Ovary (tissue), 7 donors: ENCODE measurements at regions not wholly inside any gene's neighbourhood (a gene's known extent, or its start where the extent isn't known, plus 50 kb on each side); places are given as distances from the start of the nearest gene placed in this dataset.

Experiments used
- DNase-seq, 5 donors: peaks; one replicate each; pipeline ENCODE4 v3.0.0-alpha.2; 2019 to 2020
- H3K27ac ChIP-seq, 2 donors: fragments of 200-600 bp; one replicate each; pipeline versions ENCODE4 v1.5.1 to v1.8.0; 2019 to 2022
- H3K27me3 ChIP-seq: fragments of 200-600 bp; one replicate; pipeline ENCODE4 v1.8.0; 2022
- H3K36me3 ChIP-seq: fragments of 200-600 bp; sonication (generic); one replicate; pipeline ENCODE4 v1.5.1; 2019
- H3K4me1 ChIP-seq: one replicate; pipeline ENCODE4 v1.8.1; 2013; ENCODE audit warnings: mild to moderate bottlenecking, moderate library complexity; ENCODE audit not compliant: insufficient read depth
- H3K4me3 ChIP-seq: fragments of 200-600 bp; sonication (generic); one replicate; pipeline ENCODE4 v1.5.1; 2017
- H3K9me3 ChIP-seq, 2 donors: fragments of 200-600 bp in 1 of 2; sonication (generic) in 1 of 2; one replicate each; pipeline versions ENCODE4 v1.5.1 to v1.8.1; 2013 to 2019; ENCODE audit warnings: mild to moderate bottlenecking in 1 of 2, moderate library complexity in 1 of 2
- CTCF ChIP-seq, 3 donors: fragments of 450-650 bp in 2 of 3; fragments of 200-600 bp in 1 of 3; IDR thresholded peaks; one replicate each; pipeline versions ENCODE4 v1.5.1 to v1.8.0; 2016 to 2022; ENCODE audit warnings: antibody characterized with exemption in 3 of 3, mild to moderate bottlenecking in 1 of 3
- EP300 ChIP-seq: sonication (generic); formaldehyde crosslinking; IDR thresholded peaks from one replicate; pipeline ENCODE4 v1.6.1; 2017; ENCODE audit warnings: antibody characterized with exemption
- POLR2A ChIP-seq: fragments of 450-650 bp; IDR thresholded peaks from one replicate; pipeline ENCODE4 v1.6.1; 2017; ENCODE audit warnings: antibody characterized with exemption, mild to moderate bottlenecking, moderate library complexity
- WGBS, 3 donors: extraction: QIAGEN DNeasy Blood & Tissue Kit in 1 of 3; methylation state at CpG; one replicate each; pipeline versions ENCODE4 v1.1.5 to v1.1.7; 2013 to 2017; 5-methylcytosine and 5-hydroxymethylcytosine counted together
- intact Hi-C, 4 donors: fragments of 100-400 bp; cut with DNase I; formaldehyde crosslinking; loops; one replicate each; pipeline versions ENCODE4 v1.11.0 to v1.15.1; 2022 to 2023
- donor health status: DM: no; HTN: no; CAD: no; lungs with moderate emphysema.
- donor health status: DM: no; HTN: no; CAD: no.
- donor health status: Bipolar disorder and iron deficiency.
- donor health status: DM: no; HTN: no; CAD: no.
- donor health status: DM: yes; HTN: yes; CAD: no.

GRCh38 chr10:89916468-89917215, 215.3 kb downstream of the KIF20B start:
- H3K27ac ChIP-seq = no peak overlapping the region
- intact Hi-C loops = no loop called here
- no peaks in the 10 kb centered on the region for H3K9me3 ChIP-seq
- TF ChIP-seq EP300 = no peak
- TF ChIP-seq POLR2A = no peak
- TF ChIP-seq CTCF (IDR thresholded peaks at IDR 0.05) = no peak
- no peak for DNase-seq
- 36 to 50% (median 44%) methylated on average over 1 of the region's 1 CpG for WGBS, 3 donors
- no peak overlapping the region for H3K4me3 ChIP-seq
- H3K36me3 ChIP-seq = no peaks in the 10 kb centered on the region
- H3K4me1 ChIP-seq = no peaks in the 10 kb centered on the region
- no peaks in the 10 kb centered on the region for H3K27me3 ChIP-seq

GRCh38 chr10:89921403-89921802, 220.0 kb downstream of the KIF20B start:
- no peaks in the 10 kb centered on the region for H3K27me3 ChIP-seq
- no peaks in the 10 kb centered on the region for H3K9me3 ChIP-seq
- intact Hi-C loops = no loop called here
- no peak overlapping the region for H3K4me3 ChIP-seq
- H3K36me3 ChIP-seq = no peaks in the 10 kb centered on the region
- WGBS, 3 donors = 74 to 86% (median 80%) methylated on average over 5 of the region's 5 CpGs
- no peak for TF ChIP-seq EP300
- TF ChIP-seq CTCF (IDR thresholded peaks at IDR 0.05) = no peak
- no peak for TF ChIP-seq POLR2A
- no peak for DNase-seq
- H3K4me1 ChIP-seq = no peaks in the 10 kb centered on the region
- no peak overlapping the region for H3K27ac ChIP-seq

- no peaks in the 10 kb centered on the region for H3K36me3 ChIP-seq
- no peaks in the 10 kb centered on the region for H3K9me3 ChIP-seq
- no peaks in the 10 kb centered on the region for H3K27me3 ChIP-seq
- TF ChIP-seq EP300 = no peak
- no peak for TF ChIP-seq CTCF (IDR thresholded peaks at IDR 0.05)
- TF ChIP-seq POLR2A = no peak
- no peak for DNase-seq
- H3K4me1 ChIP-seq = no peaks in the 10 kb centered on the region
- intact Hi-C loops = no loop called here
- no peak overlapping the region for H3K27ac ChIP-seq
- no peak overlapping the region for H3K4me3 ChIP-seq
- WGBS, 3 donors = 64 to 83% (median 66%) methylated on average over 1 of the region's 1 CpG
Observed at GRCh38 chr10:89923661-89924060, 222.3 kb downstream of the KIF20B start.

- TF ChIP-seq EP300 (no peak), CTCF (IDR thresholded peaks at IDR 0.05) (no peak), POLR2A (no peak)
- no peaks in the 10 kb centered on the region for H3K27me3 ChIP-seq
- 26 to 49% (median 43%) methylated on average over 1 of the region's 1 CpG for WGBS, 3 donors
- H3K36me3 ChIP-seq = no peaks in the 10 kb centered on the region
- H3K9me3 ChIP-seq = no peaks in the 10 kb centered on the region
- no peak overlapping the region for H3K27ac ChIP-seq
- H3K4me3 ChIP-seq = no peak overlapping the region
- H3K4me1 ChIP-seq = no peaks in the 10 kb centered on the region
- intact Hi-C loops = no loop called here
- no peak for DNase-seq
Observed at GRCh38 chr10:89924261-89924660, 222.9 kb downstream of the KIF20B start.
